GM19239 (cell line): ENCODE measurements at regions not wholly inside any gene's neighbourhood (a gene's known extent, or its start where the extent isn't known, plus 50 kb on each side); places are given as distances from the start of the nearest gene placed in this dataset.
"Not testable (repeated sequence)": the region's sequence is repeated elsewhere in the genome, so short reads cannot be mapped to it uniquely, and the experiment has no call there.

ENCODE experiments used
- DNase-seq: peaks from one replicate; pipeline ENCODE4 v3.0.0; 2011; ENCODE audit warnings: low spot score; ENCODE audit not compliant: insufficient read length
- FAIRE-seq: peaks from 2 replicates; lab custom pipeline; 2011; peaks lifted over from hg19 to GRCh38; lab: Jason Lieb, UNC

DNA sequence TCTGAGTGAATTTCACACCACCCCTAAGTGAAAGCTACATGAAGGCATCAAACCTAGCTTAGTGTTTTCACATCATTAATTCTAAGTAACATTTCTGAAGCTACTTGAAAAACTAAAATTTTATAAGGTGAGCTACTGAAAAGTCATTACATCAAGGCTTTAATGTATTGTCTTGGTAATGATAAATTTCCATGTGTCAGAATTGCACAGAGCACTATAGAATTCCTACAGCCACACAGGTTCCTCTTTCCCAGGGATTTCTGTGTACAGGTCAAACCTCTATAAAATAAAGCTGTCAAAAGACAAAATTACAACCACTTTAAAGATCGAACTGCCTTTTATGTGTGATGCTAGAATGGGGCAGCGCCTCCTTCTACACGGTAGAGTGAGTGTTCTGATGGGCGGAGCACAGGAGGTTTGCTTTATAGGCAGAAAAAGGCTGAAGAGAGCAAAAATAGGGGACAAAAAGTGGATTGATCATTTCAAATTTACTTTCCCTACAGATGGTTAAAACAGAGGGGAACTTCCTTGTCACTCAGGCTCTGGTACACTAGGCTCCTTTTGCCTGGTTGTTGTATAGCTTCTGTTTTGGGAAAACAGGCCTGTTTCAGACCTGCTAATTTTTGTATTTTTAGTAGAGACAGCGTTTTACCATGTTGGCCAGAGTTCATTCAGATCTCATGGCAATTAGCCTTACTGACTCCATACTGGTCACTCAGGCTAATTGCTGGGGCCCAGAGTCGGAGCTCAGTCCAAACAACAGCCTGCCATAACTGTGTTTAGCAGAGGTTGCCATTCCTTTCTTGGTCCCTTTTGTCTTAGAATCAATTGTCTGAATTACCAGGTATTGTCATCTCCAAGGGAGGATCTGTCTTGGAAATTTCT is 102.5 kb upstream of the BASP1 start:
- no peak for FAIRE-seq
- no peak for DNase-seq

DNA sequence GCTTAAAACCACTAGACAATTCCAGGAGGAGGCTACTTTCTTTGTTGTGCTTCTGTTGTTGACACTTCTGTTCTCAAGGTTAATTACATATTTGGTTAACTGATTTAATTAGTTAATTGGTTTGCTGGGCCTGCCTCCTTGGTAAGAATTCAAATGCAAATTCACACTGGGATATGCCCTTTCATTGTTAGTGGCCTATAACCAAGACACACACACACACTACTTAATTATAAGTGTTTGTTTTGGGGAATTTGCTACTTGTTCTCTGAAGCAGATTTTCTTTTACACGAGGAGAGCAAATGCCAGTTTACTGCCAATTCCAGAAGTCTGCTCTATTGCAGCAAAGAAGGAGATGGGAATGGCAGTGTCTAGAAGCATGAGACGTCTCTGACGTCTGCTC is 101.6 kb upstream of the BASP1 start:
- FAIRE-seq (no peak), DNase-seq (no peak)

- no peak for DNase-seq
- FAIRE-seq: no peak
Measured at GRCh38 chr5:17118631-17119030, 98.8 kb upstream of the BASP1 start.

DNA sequence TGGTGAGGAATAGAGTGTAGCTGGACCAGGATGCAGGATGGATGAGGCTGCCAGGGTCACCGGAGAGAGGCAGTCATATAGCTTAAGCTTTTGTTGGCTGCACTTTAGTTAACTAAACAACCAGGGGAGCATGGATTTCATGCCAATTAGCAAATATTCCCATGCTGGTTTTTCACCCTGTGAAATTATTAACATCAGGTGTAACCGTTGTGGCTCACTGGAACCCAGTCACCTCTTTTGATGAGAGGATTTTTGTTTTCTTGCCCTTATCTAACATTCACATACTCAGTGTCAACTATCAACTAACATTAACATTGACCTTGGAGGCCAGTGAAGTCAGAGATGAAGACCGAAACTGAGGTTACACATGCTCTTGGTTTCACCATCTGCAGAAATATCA is 97.2 kb upstream of the BASP1 start:
- no peak for FAIRE-seq
- DNase-seq: no peak

DNA sequence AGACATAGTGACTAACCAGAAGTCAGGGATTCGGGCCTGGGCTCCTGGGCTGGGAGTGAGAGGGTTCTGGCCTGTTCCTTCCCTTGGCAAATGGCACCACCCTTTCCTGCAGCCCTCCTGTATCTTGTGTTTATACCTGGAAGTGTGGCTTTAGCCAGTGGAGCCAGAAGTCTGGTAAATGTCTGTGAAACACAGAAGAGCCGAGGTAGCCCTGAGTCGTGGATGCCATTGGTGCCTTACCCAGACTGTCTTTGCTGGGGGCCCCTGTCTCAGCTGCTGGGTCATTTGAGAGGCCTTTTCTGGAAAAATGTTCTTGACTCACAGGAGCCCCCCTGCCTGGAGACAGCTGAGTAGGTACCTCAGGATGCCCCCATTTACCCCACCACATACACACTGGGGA is 95.7 kb upstream of the BASP1 start:
- DNase-seq: no peak
- FAIRE-seq: no peak

GRCh38 chr5:17123010-17123409 is 94.4 kb upstream of the BASP1 start:
- no peak for FAIRE-seq
- DNase-seq: no peak

- DNase-seq, FAIRE-seq: not testable (repeated sequence)
Measured at GRCh38 chr5:17123773-17124172, 93.7 kb upstream of the BASP1 start.

- no peak for DNase-seq
- no peak for FAIRE-seq
Measured at GRCh38 chr5:17127743-17128231, 89.6 kb upstream of the BASP1 start.

DNA sequence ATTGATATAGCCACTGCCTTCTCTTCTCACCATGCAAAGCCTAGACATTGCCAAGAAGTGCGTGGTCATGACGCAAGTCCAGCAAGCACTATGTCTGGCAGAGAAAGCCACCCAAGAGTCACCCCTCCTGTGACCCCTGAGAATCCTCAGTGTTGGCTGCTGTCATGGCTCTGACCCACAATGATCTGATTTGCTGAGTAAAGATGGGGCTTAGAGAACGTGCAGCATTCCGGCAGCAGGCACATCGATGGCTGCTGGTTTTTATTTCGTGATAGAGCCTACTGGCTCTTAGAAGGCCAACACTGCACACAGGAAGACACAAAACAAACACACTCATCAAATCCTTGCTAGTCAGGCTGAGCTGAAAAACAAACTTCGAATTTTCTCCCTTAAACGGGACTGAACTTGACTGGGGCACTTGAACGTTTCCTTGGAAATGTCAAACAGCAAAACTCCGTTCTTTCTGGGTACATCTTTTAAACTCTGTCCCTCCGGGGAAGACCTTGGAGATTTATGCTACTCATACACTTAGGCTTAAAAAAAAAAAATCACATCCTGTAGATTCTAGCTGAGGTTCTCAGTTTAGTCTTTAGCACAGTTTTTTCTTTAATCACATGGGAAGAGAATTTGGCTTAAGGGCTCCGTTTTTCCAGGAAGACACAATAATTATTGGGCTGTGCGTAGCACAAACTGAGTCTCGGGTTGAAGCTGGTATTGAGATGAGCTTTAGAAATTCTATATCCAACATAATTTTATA is 88.2 kb upstream of the BASP1 start:
- FAIRE-seq: no peak
- no peak for DNase-seq

DNA sequence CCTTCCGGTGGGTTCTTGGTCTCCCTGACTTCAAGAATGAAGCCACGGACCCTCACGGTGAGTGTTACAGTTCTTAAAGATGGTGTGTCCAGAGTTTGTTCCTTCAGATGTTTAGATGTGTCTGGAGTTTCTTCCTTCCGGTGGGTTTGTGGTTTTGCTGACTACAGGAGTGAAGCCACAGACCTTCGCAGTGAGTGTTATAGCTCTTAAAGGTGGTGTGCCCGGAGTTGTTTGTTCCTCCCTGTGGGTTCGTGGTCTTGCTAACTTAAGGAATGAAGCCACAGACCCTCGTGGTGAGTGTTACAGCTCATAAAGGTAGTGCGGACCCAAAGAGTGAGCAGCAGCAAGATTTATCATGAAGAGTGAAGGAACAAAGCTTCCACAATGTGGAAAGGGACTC is 87.1 kb upstream of the BASP1 start:
- DNase-seq, FAIRE-seq: not testable (repeated sequence)

GRCh38 chr5:17132444-17133083 is 84.9 kb upstream of the BASP1 start:
- DNase-seq (peak; percentile 17), FAIRE-seq (no peak)

- no peak for FAIRE-seq
- no peak for DNase-seq
Measured at GRCh38 chr5:17135050-17135449, 82.4 kb upstream of the BASP1 start.

DNA sequence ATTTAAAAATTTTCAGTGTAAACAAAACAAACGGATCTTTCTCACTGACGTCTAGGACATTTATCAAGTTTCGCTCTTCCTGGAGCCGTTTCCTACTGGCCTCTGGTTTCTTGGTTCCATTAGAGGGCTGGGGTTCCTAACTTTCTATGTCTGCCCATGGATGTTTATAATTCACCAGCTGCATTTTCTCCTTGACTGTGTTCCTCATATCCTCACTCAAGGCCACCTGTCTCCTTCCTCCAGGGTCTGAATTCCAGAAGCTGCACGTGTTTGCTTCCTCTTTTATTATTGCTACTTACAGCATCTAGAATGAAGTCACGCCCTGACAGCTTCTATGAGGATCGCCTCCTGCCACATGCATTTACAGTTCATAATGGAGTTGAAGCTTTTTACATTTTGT is 74.1 kb upstream of the BASP1 start:
- DNase-seq (no peak), FAIRE-seq (no peak)

- FAIRE-seq: no peak
- DNase-seq: no peak
Measured at GRCh38 chr5:17146280-17146841, 71.1 kb upstream of the BASP1 start.

DNA sequence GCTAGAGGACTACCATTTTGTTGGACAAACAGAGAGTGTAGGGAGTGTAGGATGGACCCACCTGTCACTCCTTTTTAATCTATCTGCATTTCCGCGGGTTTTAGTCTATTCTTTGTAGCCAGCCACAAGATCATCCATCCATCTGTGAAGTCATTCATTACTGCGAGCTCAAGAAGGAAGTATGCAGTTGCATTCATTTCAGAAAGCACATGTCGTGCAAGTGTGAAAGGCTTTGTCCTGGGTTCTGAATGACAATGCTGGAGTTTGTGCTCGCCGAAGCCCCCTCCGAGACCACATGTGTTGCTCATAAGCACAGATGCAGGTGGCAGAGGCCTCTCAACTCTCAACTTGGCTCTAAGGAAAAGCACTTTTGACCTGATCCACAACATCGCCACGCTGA is 70.3 kb upstream of the BASP1 start:
- FAIRE-seq (no peak), DNase-seq (no peak)

DNA sequence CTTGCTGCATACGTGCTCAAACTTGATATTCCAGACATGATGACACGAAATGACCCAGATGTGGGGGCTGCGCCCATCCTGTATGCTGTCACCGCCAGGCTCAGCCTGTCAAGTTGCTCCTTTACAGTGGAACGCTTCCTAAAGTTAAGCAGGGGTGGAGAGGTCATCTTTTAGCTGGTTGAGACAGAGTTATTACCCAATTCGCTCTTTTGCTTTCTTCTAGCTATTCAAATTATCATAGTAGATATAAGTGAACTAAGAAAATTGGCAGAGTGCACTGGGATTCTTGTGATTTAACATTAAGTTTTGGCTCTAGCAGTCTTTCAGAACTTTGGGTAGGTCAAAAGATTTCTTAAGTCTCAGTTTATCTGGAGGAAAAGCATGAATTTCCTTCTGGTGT is 69.8 kb upstream of the BASP1 start:
- DNase-seq: no peak
- no peak for FAIRE-seq

DNA sequence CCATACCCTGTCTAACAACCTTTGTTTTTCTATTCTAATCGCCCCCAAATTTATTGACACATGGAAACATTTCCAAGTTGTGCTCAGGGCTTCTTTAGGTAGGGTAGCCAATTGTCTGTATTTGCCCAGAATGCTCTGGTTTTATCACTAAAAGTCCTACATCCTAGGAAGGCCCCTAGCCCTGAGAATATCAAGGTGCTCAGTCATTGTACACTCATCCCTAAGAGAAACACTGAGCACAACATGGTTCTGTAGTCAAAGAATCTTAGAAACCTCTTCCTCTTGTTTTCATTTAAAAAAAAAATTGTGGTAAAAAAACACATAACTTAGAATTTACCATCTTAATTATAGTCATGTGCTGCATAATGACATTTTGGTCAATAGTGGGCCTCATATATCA is 69.0 kb upstream of the BASP1 start:
- DNase-seq: no peak
- no peak for FAIRE-seq

DNA sequence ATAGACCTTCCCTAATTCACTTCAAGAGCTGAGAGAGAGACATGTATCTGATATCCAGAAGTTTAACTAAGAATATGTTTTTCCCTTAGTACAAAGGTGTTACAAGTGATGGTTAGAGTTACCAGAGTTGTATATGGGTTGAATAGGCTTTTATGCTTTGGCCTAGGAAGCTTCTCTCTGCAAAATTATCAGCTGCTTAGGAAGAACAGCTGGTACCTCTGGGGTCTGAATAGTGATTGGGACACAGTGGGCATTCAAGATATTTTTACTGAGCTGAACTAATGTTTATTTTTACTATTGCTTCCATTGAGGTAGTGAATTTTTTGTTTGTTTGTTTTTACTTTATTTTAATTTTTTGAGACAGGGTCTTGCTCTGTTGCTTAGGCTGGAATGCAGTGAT is 67.6 kb upstream of the BASP1 start:
- FAIRE-seq: no peak
- no peak for DNase-seq

- DNase-seq (no peak), FAIRE-seq (no peak)
Measured at GRCh38 chr5:17150531-17150930, 66.9 kb upstream of the BASP1 start.

DNA sequence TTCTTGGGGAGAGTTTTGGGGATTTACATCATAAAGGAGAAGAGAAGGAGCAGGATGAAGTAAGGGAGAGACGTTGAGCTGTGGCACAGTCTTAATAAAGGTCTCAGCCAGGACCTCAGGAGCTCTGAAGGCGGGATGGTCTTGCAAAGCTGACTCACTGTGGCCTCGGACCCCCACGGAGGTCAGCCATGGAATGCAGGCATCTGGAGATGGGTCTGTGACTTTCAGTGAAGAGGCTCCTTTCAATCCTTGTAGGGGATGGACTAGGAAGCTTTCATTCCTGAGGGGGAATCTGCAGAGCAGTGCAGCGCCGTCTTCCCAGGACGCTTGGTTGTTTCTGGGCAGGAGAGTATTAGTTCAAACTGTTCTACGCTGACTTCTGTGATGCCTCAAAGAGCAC is 65.7 kb upstream of the BASP1 start:
- DNase-seq (no peak), FAIRE-seq (no peak)
